Gastrocnemius medialis (tissue), 4 donors: ENCODE measurements at regions not wholly inside any gene's neighbourhood (a gene's known extent, or its start where the extent isn't known, plus 50 kb on each side); places are given as distances from the start of the nearest gene placed in this dataset.

Experiments used
- ATAC-seq, 2 donors: fragments of 150-250 bp; one replicate each; pipeline ENCODE4 v1.9.1; 2016
- DNase-seq, 2 donors: peaks; one replicate each; pipeline ENCODE4 v3.0.0-alpha.2; 2019
- H3K27ac ChIP-seq, 4 donors: fragments of 200-600 bp; sonication (generic); 1 replicate in 1 of 4; 2 replicates in 3 of 4; pipeline ENCODE4 v1.5.1; 2016 to 2018; ENCODE audit warnings: mild to moderate bottlenecking in 2 of 4, moderate library complexity in 1 of 4
- H3K27me3 ChIP-seq, 3 donors: fragments of 200-600 bp; sonication (generic) in 2 of 3; 1 replicate in 1 of 3; 2 replicates in 2 of 3; pipeline versions ENCODE4 v1.5.1 to v1.6.0; 2016 to 2019; ENCODE audit warnings: mild to moderate bottlenecking in 1 of 3, moderate library complexity in 1 of 3
- H3K36me3 ChIP-seq, 2 donors: fragments of 200-600 bp; sonication (generic) in 1 of 2; one replicate each; pipeline ENCODE4 v1.5.1; 2017 to 2018
- H3K4me1 ChIP-seq, 2 donors: fragments of 200-600 bp; sonication (generic) in 1 of 2; one replicate each; pipeline ENCODE4 v1.5.1; 2016 to 2017; ENCODE audit warnings: mild to moderate bottlenecking in 2 of 2
- H3K4me3 ChIP-seq, 4 donors: fragments of 200-600 bp; sonication (generic) in 3 of 4; 1 replicate in 1 of 4; 2 replicates in 3 of 4; pipeline ENCODE4 v1.5.1; 2016 to 2019; ENCODE audit warnings: mild to moderate bottlenecking in 2 of 4
- H3K9me3 ChIP-seq, 3 donors: fragments of 200-600 bp; sonication (generic) in 2 of 3; 1 replicate in 1 of 3; 2 replicates in 2 of 3; pipeline ENCODE4 v1.5.1; 2016 to 2019
- POLR2A ChIP-seq, 2 donors: fragments of 450-650 bp; IDR thresholded peaks; one replicate each; pipeline ENCODE4 v1.6.1; 2017; ENCODE audit warnings: antibody characterized with exemption in 2 of 2, mild to moderate bottlenecking in 2 of 2, moderate library complexity in 2 of 2
- in situ Hi-C, 4 donors: fragments of 200-750 bp; cut with MboI; loops; one replicate each; pipeline versions ENCODE4 v1.15.0 to v1.8.0; 2017; ENCODE audit warnings: low sequenced_read_pairs in 4 of 4
- intact Hi-C: fragments of 100-400 bp; cut with DNase I; formaldehyde crosslinking; loops from one replicate; pipeline ENCODE4 v1.15.1; 2023; ENCODE audit warnings: low total_unique reads
- TF ChIP-seq, protein P1 (sequence below), 5 experiments: fragments of 450-650 bp in 3 of 5; fragments of 200-600 bp in 2 of 5; sonication (generic) in 2 of 5; IDR thresholded peaks in 4 of 5; conservative IDR thresholded peaks in 1 of 5; 1 replicate in 4 of 5; 2 replicates in 1 of 5; pipeline ENCODE4 v1.5.1; 2016 to 2019; ENCODE audit warnings: antibody characterized with exemption in 5 of 5, mild to moderate bottlenecking in 3 of 5, moderate library complexity in 3 of 5

DNA sequence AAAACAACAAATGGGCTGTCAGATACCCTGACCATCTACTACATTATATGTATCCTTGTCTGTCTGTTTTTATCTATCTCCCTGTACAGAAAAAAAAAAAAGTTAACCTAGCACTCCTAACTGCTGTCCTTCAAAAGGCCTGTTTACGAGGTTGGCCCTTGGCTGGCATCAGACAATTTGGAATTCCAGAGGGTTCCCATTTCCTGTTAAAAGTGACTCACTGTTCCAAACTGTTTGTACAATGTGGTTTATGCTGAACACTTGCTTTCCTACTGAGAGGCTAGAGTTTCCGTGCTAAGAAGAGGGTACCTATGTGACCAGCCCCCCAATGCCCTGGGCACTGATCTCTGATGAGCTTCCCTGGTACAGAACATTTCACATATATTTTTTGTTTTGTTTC is 65.9 kb upstream of the HMGXB4 start:
- Histone ChIP-seq H3K36me3 (no peaks in the 10 kb centered on the region), H3K9me3 (peaks cover 0 to 11% (median 6%) of the 10 kb centered on the region in 3 donors), H3K27ac (no peak overlapping the region), H3K27me3 (peaks cover 0 to 16% (median 0%) of the 10 kb centered on the region in 3 donors), H3K4me1 (no peaks in the 10 kb centered on the region), H3K4me3 (no peak overlapping the region)
- ATAC-seq (no peak), DNase-seq (no peak)
- in situ Hi-C loops, result no loop called here
- no peak for TF ChIP-seq POLR2A (IDR thresholded peaks at IDR 0.05)
- TF ChIP-seq, protein P1, sequence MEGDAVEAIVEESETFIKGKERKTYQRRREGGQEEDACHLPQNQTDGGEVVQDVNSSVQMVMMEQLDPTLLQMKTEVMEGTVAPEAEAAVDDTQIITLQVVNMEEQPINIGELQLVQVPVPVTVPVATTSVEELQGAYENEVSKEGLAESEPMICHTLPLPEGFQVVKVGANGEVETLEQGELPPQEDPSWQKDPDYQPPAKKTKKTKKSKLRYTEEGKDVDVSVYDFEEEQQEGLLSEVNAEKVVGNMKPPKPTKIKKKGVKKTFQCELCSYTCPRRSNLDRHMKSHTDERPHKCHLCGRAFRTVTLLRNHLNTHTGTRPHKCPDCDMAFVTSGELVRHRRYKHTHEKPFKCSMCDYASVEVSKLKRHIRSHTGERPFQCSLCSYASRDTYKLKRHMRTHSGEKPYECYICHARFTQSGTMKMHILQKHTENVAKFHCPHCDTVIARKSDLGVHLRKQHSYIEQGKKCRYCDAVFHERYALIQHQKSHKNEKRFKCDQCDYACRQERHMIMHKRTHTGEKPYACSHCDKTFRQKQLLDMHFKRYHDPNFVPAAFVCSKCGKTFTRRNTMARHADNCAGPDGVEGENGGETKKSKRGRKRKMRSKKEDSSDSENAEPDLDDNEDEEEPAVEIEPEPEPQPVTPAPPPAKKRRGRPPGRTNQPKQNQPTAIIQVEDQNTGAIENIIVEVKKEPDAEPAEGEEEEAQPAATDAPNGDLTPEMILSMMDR (IDR thresholded peaks at IDR 0.05 in 4 of 5, conservative IDR thresholded peaks at IDR 0.05 in 1 of 5), result no peak
- intact Hi-C loops, result no loop called here

DNA sequence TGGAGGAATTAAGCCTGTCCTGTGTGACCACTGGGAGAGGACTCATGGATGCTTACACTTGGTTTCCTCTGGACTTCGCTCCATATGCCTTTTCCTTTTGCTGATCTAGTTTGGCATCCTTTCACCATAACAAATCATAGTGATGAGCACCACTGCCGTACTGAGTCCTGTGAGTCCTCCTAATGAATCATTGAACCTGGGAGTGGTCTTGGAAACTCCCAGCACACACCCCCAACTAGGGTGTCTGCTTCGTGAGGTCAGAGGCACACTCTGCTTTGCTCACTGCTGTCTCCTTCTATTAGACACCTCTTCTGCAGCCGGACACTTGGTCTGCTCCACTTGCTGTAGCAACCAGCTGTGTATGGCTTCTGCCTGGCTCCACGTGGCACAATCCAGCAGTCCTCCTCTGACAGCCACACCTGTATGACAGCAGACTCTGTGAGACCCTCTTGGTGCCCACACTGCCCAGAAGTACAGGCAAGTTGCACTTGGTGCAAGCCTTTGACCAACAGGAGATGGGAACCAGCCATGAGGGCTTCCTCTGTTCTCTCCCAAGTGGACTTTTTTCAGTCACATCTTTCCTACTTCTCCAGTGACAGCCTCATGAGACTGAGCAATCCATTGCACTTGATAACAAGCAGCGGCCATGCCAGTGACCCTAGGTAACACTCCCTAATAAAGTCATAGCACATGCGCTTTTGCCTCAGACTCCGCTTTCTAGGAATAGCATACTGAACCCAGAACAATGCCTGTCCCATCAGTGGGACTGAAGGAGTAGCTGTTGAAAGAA is 65.0 kb upstream of the HMGXB4 start:
- no peak overlapping the region for H3K4me3 ChIP-seq
- DNase-seq (no peak), ATAC-seq (no peak)
- peaks cover 0 to 11% (median 6%) of the 10 kb centered on the region in 3 donors for H3K9me3 ChIP-seq
- no peaks in the 10 kb centered on the region for H3K36me3 ChIP-seq
- no peak for TF ChIP-seq POLR2A (IDR thresholded peaks at IDR 0.05)
- TF ChIP-seq, protein P1 (IDR thresholded peaks at IDR 0.05 in 4 of 5, conservative IDR thresholded peaks at IDR 0.05 in 1 of 5), result no peak
- in situ Hi-C loops, result no loop called here
- intact Hi-C loops, result no loop called here
- no peaks in the 10 kb centered on the region for H3K4me1 ChIP-seq
- H3K27me3 ChIP-seq, result peaks cover 0 to 16% (median 8%) of the 10 kb centered on the region in 3 donors
- H3K27ac ChIP-seq, result no peak overlapping the region

DNA sequence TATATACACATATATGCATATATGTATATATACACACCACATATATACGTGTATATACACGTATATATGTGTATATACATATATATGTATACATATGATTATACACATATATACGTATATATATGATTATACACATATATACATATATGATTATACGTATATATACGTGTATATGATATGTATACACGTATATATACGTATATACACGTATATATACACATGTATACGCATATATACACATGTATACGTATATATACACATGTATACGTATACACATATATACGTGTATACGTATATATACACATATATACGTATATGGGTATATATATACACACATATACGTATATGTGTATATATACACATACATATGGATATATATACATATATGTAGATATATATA is 62.1 kb upstream of the HMGXB4 start:
- no peaks in the 10 kb centered on the region for H3K9me3 ChIP-seq
- intact Hi-C loops, result no loop called here

DNA sequence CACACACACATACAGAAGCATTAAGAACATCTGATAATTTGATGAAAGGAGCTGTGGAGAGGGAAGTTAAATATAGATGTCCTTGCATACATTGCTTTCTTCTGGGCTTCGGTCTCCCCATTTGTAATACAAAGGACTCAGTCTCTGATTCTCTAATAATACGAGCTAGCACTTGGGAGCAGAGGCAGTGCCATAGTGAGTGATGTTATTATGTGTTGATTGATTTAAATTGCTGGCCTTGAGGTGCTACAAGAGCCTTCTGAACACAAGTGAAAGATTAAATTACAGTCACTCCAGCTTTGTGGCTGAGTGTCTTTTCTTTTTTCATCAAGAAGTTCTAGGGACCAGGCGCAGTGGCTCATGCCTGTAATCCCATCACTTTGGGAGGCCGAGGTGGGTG is 61.5 kb upstream of the HMGXB4 start:
- Histone ChIP-seq H3K4me3 (no peak overlapping the region), H3K4me1 (no peaks in the 10 kb centered on the region), H3K27ac (no peak overlapping the region), H3K27me3 (peaks cover 0 to 8% (median 0%) of the 10 kb centered on the region in 3 donors), H3K9me3 (no peaks in the 10 kb centered on the region), H3K36me3 (no peaks in the 10 kb centered on the region)
- TF ChIP-seq POLR2A (IDR thresholded peaks at IDR 0.05), result no peak
- TF ChIP-seq, protein P1 (IDR thresholded peaks at IDR 0.05 in 4 of 5, conservative IDR thresholded peaks at IDR 0.05 in 1 of 5), result no peak
- intact Hi-C loops, result no loop called here
- ATAC-seq (no peak), DNase-seq (no peak)
- in situ Hi-C loops, result no loop called here

More for the DNA sequence above, 62.1 kb upstream of the HMGXB4 start:
- peaks cover 0 to 8% (median 2%) of the 10 kb centered on the region in 3 donors for H3K27me3 ChIP-seq
- ATAC-seq (no peak), DNase-seq (no peak)
- no peak overlapping the region for H3K27ac ChIP-seq
- H3K4me3 ChIP-seq, result no peak overlapping the region
- in situ Hi-C loops, result no loop called here
- no peak for TF ChIP-seq POLR2A (IDR thresholded peaks at IDR 0.05)
- TF ChIP-seq, protein P1 (IDR thresholded peaks at IDR 0.05 in 4 of 5, conservative IDR thresholded peaks at IDR 0.05 in 1 of 5), result no peak
- no peaks in the 10 kb centered on the region for H3K4me1 ChIP-seq
- no peaks in the 10 kb centered on the region for H3K36me3 ChIP-seq
